Endothelial cell of umbilical vein (primary cell): ENCODE measurements at regions not wholly inside any gene's neighbourhood (a gene's known extent, or its start where the extent isn't known, plus 50 kb on each side); places are given as distances from the start of the nearest gene placed in this dataset.

Experiments used
- BruUV-seq: library from RNA; stranded (reverse); fragments of 400-500 nt; replicated peaks from 2 replicates; lab custom pipeline; 2021; lab: Mats Ljungman, UMichigan
- CTCF ChIA-PET: fragments of 300-600, 350-600 bp; sonication (Branson Sonifier 250); formaldehyde crosslinking; loops from one replicate; lab custom pipeline; 2021; ENCODE audit warnings: antibody characterized with exemption, inconsistent platforms; lab: Charles Lee
- POLR2A ChIA-PET: fragments of 300-600, 350-600 bp; sonication (Branson Sonifier 250); formaldehyde crosslinking; loops from one replicate; lab custom pipeline; 2021; ENCODE audit warnings: antibody characterized with exemption, inconsistent platforms; lab: Charles Lee
- DNase-seq: peaks from one replicate; pipeline ENCODE4 v3.0.0-alpha.2; 2011; ENCODE audit warnings: low read depth, low spot score
- FAIRE-seq: peaks from 2 replicates; lab custom pipeline; 2011; peaks lifted over from hg19 to GRCh38; lab: Jason Lieb, UNC
- H2AFZ ChIP-seq: 2 replicates; pipeline ENCODE4 v1.6.0; 2012; ENCODE audit warnings: low read depth, low read length, control low read depth, inconsistent platforms
- H3K27ac ChIP-seq: 2 replicates; pipeline ENCODE4 v1.5.1; 2011; ENCODE audit warnings: low read depth, mild to moderate bottlenecking, control low read depth, low read length, moderate library complexity; ENCODE audit not compliant: insufficient read depth
- H3K27me3 ChIP-seq, 2 experiments: 2 replicates each; pipeline versions ENCODE4 v1.6.0 to v1.6.1; 2011; ENCODE audit warnings: low read length in 2 of 2, mixed read lengths in 1 of 2; ENCODE audit not compliant: control insufficient read depth in 2 of 2, insufficient read depth in 2 of 2
- H3K36me3 ChIP-seq, 2 experiments: 2 replicates in 1 of 2; 3 replicates in 1 of 2; pipeline ENCODE4 v1.5.1; 2011; ENCODE audit warnings: low read length in 2 of 2, mild to moderate bottlenecking in 1 of 2, moderate library complexity in 1 of 2; ENCODE audit not compliant: control insufficient read depth in 2 of 2, insufficient read depth in 2 of 2; ENCODE audit errors: extremely low read depth in 1 of 2
- H3K4me1 ChIP-seq: 3 replicates; pipeline ENCODE4 v1.5.1; 2011; ENCODE audit warnings: mild to moderate bottlenecking, low read length; ENCODE audit not compliant: control insufficient read depth, insufficient read depth; ENCODE audit errors: extremely low read depth
- H3K4me2 ChIP-seq: 2 replicates; pipeline ENCODE4 v1.6.1; 2011; ENCODE audit warnings: low read length, control low read depth, mixed read lengths; ENCODE audit not compliant: insufficient read depth
- H3K4me3 ChIP-seq, 3 experiments: fragments of 200-600 bp in 1 of 3; sonication (generic), shearing (Covaris generic) in 1 of 3; replicated peaks in 1 of 3; 2 replicates each; pipeline ENCODE4 v1.5.1; 2011 to 2016; ENCODE audit warnings: control low read depth in 3 of 3, low read length in 3 of 3, mild to moderate bottlenecking in 2 of 3, inconsistent platforms in 1 of 3, low read depth in 1 of 3, moderate library complexity in 1 of 3; ENCODE audit not compliant: insufficient read depth in 1 of 3
- H3K79me2 ChIP-seq: 2 replicates; pipeline ENCODE4 v1.6.0; 2012; ENCODE audit warnings: low read length, inconsistent platforms; ENCODE audit not compliant: control insufficient read depth, insufficient read depth
- H3K9ac ChIP-seq: replicated peaks from 2 replicates; pipeline ENCODE3; 2011; ENCODE audit warnings: low read length, control low read depth; ENCODE audit not compliant: insufficient read depth; ENCODE audit errors: extremely low read depth
- H3K9me1 ChIP-seq: replicated peaks from 3 replicates; pipeline ENCODE4 v1.6.0; 2011; ENCODE audit warnings: mild to moderate bottlenecking, low read length; ENCODE audit not compliant: control insufficient read depth, insufficient read depth; ENCODE audit errors: extremely low read depth
- H3K9me3 ChIP-seq: replicated peaks from 2 replicates; pipeline ENCODE4 v1.5.1; 2012; ENCODE audit warnings: low read length, inconsistent platforms; ENCODE audit not compliant: control insufficient read depth, insufficient read depth
- H4K20me1 ChIP-seq: replicated peaks from 2 replicates; pipeline ENCODE3; 2011; ENCODE audit warnings: mild to moderate bottlenecking, low read length; ENCODE audit not compliant: control insufficient read depth, insufficient read depth; ENCODE audit errors: extremely low read depth
- EZH2 ChIP-seq: IDR thresholded peaks from 2 replicates; pipeline ENCODE4 v1.6.1; 2012; ENCODE audit warnings: borderline replicate concordance, low read depth, mild to moderate bottlenecking, moderate library complexity, low read length, inconsistent platforms; ENCODE audit not compliant: severe bottlenecking
- FOS ChIP-seq: IDR thresholded peaks from 2 replicates; pipeline ENCODE4 v1.6.1; 2011; ENCODE audit warnings: mild to moderate bottlenecking, low read length, moderate library complexity, borderline replicate concordance; ENCODE audit not compliant: insufficient read depth
- GATA2 ChIP-seq: IDR thresholded peaks from 2 replicates; pipeline ENCODE4 v1.7.0; 2011; ENCODE audit warnings: low read depth, mild to moderate bottlenecking, moderate library complexity, mixed read lengths, low read length; ENCODE audit not compliant: insufficient read length, insufficient read depth
- JUN ChIP-seq: IDR thresholded peaks from 2 replicates; pipeline ENCODE4 v1.6.1; 2011; ENCODE audit warnings: borderline replicate concordance, low read depth; ENCODE audit not compliant: insufficient read length, insufficient read depth
- MYC ChIP-seq: IDR thresholded peaks from one replicate; pipeline ENCODE4 v1.6.1; 2011; ENCODE audit warnings: mild to moderate bottlenecking, low read depth, low read length
- POLR2A ChIP-seq: IDR thresholded peaks from 2 replicates; pipeline ENCODE4 v1.6.1; 2012; ENCODE audit warnings: low read depth, mild to moderate bottlenecking, control low read depth, low read length
- POLR2AphosphoS5 ChIP-seq: IDR thresholded peaks from 2 replicates; pipeline ENCODE4 v1.6.1; 2012; ENCODE audit warnings: low read depth, mild to moderate bottlenecking, control low read depth, low read length, moderate library complexity; ENCODE audit not compliant: insufficient read depth
- dilution Hi-C: fragments of 300-500 bp; cut with MboI; formaldehyde crosslinking; loops from one replicate; pipeline ENCODE4 v1.15.0; 2019; ENCODE audit warnings: low sequenced_read_pairs; ENCODE audit not compliant: extremely low pct_ligation_motif_present
- intact Hi-C: fragments of 100-400 bp; cut with micrococcal nuclease; formaldehyde crosslinking; loops from one replicate; pipeline ENCODE4 v1.10.0; 2022
- TF ChIP-seq, protein P1 (sequence below): IDR thresholded peaks from 2 replicates; pipeline ENCODE4 v1.6.1; 2011; ENCODE audit not compliant: insufficient read depth, insufficient read length
- TF ChIP-seq, protein P2 (sequence below), 2 donors: IDR thresholded peaks; 1 replicate in 1 of 2; 2 replicates in 1 of 2; pipeline ENCODE4 v1.5.1; 2011; ENCODE audit warnings: low read length in 2 of 2, mild to moderate bottlenecking in 2 of 2, moderate library complexity in 2 of 2, control low read depth in 1 of 2, inconsistent platforms in 1 of 2, low read depth in 1 of 2; ENCODE audit not compliant: insufficient read depth in 1 of 2; ENCODE audit errors: extremely low read depth in 1 of 2

DNA sequence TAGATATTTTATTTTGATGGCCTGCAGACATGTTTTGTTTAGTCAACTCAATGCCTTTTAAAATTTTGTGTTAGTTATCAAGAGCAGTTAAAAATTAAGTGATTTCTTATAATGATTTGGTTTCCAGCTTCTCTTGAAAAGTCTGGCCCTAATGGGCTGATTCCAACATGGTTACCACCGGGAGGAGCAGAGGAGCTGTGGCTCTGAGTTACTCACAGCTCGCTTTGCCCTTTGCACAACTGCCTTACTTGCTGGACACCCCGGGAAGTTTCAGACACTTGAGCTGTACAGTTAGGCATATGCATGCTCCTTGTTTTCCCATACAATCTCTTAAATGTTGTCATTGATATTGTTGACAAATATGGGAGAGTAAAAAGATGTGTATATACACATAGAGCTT lies 173.1 kb upstream of the MMS22L start:
- no peak for FAIRE-seq
- POLR2A ChIA-PET, result no interaction called here
- CTCF ChIA-PET, result interaction anchor here (1.0 to 1.1 kb wide), 2 partner anchors 20 to 1664 kb away, joined by 3 to 6 read pairs; no protein-coding TSS in a partner anchor

DNA sequence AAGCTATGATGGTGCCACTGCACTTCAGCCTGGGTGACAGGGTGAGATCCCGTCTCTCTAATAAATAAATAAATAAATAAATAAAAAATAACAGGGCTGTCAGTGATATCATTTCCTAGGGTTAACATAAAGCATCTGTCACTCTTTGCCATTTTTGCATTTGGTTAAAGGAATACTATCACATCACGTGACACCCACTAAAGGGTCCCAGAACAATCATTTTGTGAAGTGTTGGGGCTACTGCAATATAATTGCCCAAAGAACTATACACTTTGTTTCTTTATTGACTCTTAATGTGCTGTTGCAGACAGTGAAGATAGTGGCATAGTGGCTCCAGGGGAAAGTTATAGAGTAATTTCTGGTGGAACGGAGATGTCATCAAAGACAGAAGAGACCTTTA lies 176.5 kb upstream of the MMS22L start:
- Histone ChIP-seq H2AFZ (no peak overlapping the region), H3K9ac (no peak overlapping the region), H3K4me1 (no peaks in the 10 kb centered on the region), H3K27ac (no peak overlapping the region), H3K4me3 (no peak overlapping the region), H3K36me3 (no peaks in the 10 kb centered on the region), H4K20me1 (no peaks in the 10 kb centered on the region), H3K9me3 (no peaks in the 10 kb centered on the region), H3K27me3 (no peaks in the 10 kb centered on the region), H3K79me2 (no peaks in the 10 kb centered on the region), H3K4me2 (no peak overlapping the region), H3K9me1 (no peaks in the 10 kb centered on the region)
- ChIA-PET POLR2A (no interaction called here), CTCF (interaction anchor here (1.3 kb wide), 1 partner anchor 1660 kb away, joined by 3 read pairs; no protein-coding TSS in a partner anchor)
- dilution Hi-C loops, result no loop called here
- no peak for DNase-seq
- FAIRE-seq, result no peak
- intact Hi-C loops, result no loop called here
- TF ChIP-seq POLR2A (no peak), JUN (no peak), GATA2 (no peak), MYC (no peak), EZH2 (no peak), POLR2AphosphoS5 (no peak), FOS (no peak)
- TF ChIP-seq, protein P1, sequence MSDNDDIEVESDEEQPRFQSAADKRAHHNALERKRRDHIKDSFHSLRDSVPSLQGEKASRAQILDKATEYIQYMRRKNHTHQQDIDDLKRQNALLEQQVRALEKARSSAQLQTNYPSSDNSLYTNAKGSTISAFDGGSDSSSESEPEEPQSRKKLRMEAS, result no peak
- TF ChIP-seq, protein P2, sequence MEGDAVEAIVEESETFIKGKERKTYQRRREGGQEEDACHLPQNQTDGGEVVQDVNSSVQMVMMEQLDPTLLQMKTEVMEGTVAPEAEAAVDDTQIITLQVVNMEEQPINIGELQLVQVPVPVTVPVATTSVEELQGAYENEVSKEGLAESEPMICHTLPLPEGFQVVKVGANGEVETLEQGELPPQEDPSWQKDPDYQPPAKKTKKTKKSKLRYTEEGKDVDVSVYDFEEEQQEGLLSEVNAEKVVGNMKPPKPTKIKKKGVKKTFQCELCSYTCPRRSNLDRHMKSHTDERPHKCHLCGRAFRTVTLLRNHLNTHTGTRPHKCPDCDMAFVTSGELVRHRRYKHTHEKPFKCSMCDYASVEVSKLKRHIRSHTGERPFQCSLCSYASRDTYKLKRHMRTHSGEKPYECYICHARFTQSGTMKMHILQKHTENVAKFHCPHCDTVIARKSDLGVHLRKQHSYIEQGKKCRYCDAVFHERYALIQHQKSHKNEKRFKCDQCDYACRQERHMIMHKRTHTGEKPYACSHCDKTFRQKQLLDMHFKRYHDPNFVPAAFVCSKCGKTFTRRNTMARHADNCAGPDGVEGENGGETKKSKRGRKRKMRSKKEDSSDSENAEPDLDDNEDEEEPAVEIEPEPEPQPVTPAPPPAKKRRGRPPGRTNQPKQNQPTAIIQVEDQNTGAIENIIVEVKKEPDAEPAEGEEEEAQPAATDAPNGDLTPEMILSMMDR (IDR thresholded peaks at IDR 0.05; ENCODE audit: extremely low read depth in 1 of 2, insufficient read depth in 1 of 2, low read depth in 1 of 2, low read length in 2 of 2), result no peak
- BruUV-seq, result no TSS peak

More for the DNA sequence above, 173.1 kb upstream of the MMS22L start:
- H3K4me2 ChIP-seq, result no peak overlapping the region
- H2AFZ ChIP-seq, result no peak overlapping the region
- intact Hi-C loops (no loop called here), dilution Hi-C loops (no loop called here)
- DNase-seq, result no peak
- H4K20me1 ChIP-seq, result no peaks in the 10 kb centered on the region
- no peaks in the 10 kb centered on the region for H3K9me3 ChIP-seq
- H3K79me2 ChIP-seq, result no peaks in the 10 kb centered on the region
- BruUV-seq, result no TSS peak
- H3K9ac ChIP-seq, result no peak overlapping the region
- no peaks in the 10 kb centered on the region for H3K4me1 ChIP-seq
- no peaks in the 10 kb centered on the region for H3K36me3 ChIP-seq
- no peaks in the 10 kb centered on the region for H3K27me3 ChIP-seq
- no peaks in the 10 kb centered on the region for H3K9me1 ChIP-seq
- H3K4me3 ChIP-seq, result no peak overlapping the region
- TF ChIP-seq POLR2A (no peak), FOS (no peak), GATA2 (no peak), MYC (no peak)
- TF ChIP-seq, protein P1, result no peak
- no peak overlapping the region for H3K27ac ChIP-seq
